Mucosa of stomach (tissue), 1 donor: ENCODE measurements at regions not wholly inside any gene's neighbourhood (a gene's known extent, or its start where the extent isn't known, plus 50 kb on each side); places are given as distances from the start of the nearest gene placed in this dataset.
"Not testable (repeated sequence)": the region's sequence is repeated elsewhere in the genome, so short reads cannot be mapped to it uniquely, and the experiment has no call there.

ENCODE experiments used
- H3K27me3 ChIP-seq: one replicate; pipeline ENCODE4 v1.7.0; 2013; ENCODE audit warnings: mild to moderate bottlenecking, low read length; ENCODE audit not compliant: control insufficient read depth, insufficient read depth
- H3K36me3 ChIP-seq: one replicate; pipeline ENCODE4 v1.7.0; 2013; ENCODE audit warnings: low read length; ENCODE audit not compliant: control insufficient read depth, insufficient read depth
- H3K4me1 ChIP-seq: one replicate; pipeline ENCODE4 v1.7.0; 2013; ENCODE audit warnings: mild to moderate bottlenecking, low read length; ENCODE audit not compliant: control insufficient read depth, insufficient read depth
- H3K4me3 ChIP-seq: one replicate; pipeline ENCODE4 v1.7.0; 2013; ENCODE audit warnings: low read length
- H3K9ac ChIP-seq: one replicate; pipeline ENCODE4 v1.7.0; 2013; ENCODE audit warnings: mild to moderate bottlenecking, low read length, moderate library complexity
- H3K9me3 ChIP-seq: one replicate; pipeline ENCODE4 v1.7.0; 2013; ENCODE audit warnings: mild to moderate bottlenecking, low read length, moderate library complexity; ENCODE audit not compliant: control insufficient read depth
- donor health status: Pancreatic carcinoma.

DNA sequence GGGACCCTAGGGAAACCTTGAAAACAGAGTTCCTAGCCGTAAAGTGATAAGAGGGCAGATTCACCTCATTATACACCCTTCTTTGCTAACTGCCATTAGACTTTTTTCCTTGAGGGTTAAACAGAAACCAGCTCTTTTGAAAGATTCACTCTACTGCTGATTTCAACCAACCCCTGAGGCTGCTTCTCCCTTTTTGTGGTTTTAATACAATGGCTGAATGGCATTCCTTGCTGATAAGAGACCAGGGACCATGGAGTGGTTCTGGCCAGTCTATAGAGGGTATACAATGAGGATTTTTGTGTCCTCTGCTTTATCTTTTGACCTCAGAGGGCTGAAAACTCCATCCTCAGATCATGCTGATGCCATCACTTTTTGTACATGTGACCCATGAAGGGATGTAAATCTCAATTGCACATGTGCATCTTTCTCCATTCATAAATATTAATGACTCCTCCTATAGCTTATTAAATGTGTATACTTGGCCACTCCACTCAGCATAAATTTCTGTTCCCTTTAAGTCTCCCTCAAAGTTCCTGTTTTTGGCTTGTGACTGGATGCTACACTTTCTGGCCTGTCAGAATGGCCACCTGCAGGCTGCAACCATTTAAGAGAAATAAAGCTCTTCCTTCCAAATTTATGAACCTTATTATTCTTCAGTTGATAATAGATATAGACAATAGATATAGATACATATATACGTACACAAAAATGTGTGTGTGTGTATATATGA lies 233.8 kb upstream of the SEL1L start:
- H3K36me3 ChIP-seq, result no peaks in the 10 kb centered on the region
- no peak overlapping the region for H3K4me3 ChIP-seq
- H3K27me3 ChIP-seq, result no peaks in the 10 kb centered on the region
- H3K4me1 ChIP-seq, result no peaks in the 10 kb centered on the region
- no peak overlapping the region for H3K9ac ChIP-seq
- no peaks in the 10 kb centered on the region for H3K9me3 ChIP-seq

DNA sequence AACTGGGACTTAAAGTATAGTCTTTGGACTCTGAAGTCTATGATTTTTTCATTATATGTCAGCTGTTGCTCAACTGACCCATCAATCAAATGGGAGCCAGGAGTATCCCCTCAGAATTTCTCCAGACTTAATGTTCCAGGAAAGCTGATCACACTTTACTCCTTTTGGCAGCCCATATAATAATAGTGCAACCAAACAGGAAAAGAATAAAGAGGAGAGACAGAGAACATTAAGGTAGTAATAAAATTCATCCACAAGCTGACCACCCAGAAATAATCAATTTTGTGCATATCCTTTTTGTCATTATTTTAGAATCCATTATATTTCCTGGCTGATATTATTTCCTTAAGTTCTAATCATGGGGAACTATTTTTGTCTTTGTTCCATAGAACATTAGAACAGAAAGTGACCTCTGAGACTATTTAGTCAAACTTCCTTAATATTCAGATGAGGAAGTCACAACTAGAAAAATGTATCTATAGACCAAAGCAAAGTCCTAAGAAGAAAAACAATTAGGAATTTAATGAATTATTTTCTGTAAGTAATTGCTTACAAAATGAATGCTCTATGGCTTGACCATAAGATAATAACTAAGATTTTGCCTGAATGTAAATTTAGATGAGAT lies 238.1 kb upstream of the SEL1L start:
- Histone ChIP-seq H3K36me3 (no peaks in the 10 kb centered on the region), H3K27me3 (no peaks in the 10 kb centered on the region), H3K4me1 (no peaks in the 10 kb centered on the region), H3K4me3 (no peak overlapping the region), H3K9me3 (no peaks in the 10 kb centered on the region), H3K9ac (no peak overlapping the region)

DNA sequence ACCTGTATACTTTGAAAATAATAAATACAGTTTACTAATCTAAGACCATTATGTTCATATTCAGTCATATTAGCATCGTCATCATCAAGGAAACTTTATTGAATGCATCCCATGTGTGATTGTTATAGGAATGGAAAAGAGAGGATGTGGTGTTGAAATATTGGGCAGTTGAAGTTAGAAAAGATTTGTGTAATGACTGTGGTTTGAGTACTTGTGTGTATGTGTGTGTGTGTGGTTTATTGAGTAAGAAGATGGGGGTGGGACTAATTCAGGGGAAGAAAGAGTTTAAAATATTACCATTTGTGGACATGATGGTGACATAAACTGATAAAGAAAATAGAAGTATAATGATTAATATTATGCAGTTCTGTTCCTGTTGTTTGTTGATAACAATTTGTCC lies 238.7 kb upstream of the SEL1L start:
- Histone ChIP-seq H3K4me3 (no peak overlapping the region), H3K27me3 (no peaks in the 10 kb centered on the region)

DNA sequence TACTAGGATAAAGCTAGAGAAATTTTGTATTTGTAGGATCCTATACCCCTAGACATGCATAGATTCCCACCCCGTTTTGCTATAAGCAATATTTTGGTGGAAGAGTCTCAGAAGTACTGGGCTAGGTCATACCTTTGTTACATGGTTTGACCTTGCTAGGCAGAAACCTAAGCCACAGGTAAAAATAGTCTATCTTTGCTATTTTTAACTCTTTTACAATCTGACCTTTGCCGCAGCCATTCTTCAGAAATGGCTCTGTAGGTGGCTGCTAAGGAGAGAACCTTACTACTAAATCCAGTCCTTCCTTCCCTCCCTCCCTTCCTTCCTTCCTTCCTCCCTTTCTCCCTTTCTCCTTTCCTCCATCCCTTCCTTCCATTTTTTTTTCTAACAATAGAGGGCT lies 242.9 kb upstream of the SEL1L start:
- Histone ChIP-seq H3K27me3 (no peaks in the 10 kb centered on the region), H3K9ac (no peak overlapping the region), H3K4me3 (no peak overlapping the region), H3K4me1 (no peaks in the 10 kb centered on the region), H3K9me3 (no peaks in the 10 kb centered on the region), H3K36me3 (no peaks in the 10 kb centered on the region)

More for the DNA sequence above, 238.7 kb upstream of the SEL1L start:
- Histone ChIP-seq H3K9me3 (no peaks in the 10 kb centered on the region), H3K9ac (no peak overlapping the region), H3K4me1 (no peaks in the 10 kb centered on the region), H3K36me3 (no peaks in the 10 kb centered on the region)

DNA sequence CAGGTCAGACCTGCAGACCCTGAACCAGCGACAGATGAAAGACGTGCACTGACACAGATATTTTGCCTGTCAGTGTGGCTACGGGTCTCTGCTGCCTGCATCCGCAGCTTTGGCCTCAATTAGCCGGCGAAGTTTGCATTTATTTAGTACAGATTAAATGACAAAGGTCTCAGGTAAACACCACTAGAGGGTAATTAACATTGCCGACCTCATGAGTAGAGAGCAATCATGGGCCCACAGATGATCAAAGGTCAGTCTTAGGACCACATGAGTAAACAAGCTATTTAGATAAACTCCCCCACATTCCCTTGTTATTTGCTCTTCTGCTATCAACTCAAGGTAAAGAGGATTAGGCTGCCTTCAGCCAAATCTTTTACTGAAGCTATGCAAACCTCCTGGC lies 248.1 kb upstream of the SEL1L start:
- not testable (repeated sequence) for H3K9ac ChIP-seq, H3K9me3 ChIP-seq, H3K4me1 ChIP-seq, H3K27me3 ChIP-seq, H3K36me3 ChIP-seq, H3K4me3 ChIP-seq

DNA sequence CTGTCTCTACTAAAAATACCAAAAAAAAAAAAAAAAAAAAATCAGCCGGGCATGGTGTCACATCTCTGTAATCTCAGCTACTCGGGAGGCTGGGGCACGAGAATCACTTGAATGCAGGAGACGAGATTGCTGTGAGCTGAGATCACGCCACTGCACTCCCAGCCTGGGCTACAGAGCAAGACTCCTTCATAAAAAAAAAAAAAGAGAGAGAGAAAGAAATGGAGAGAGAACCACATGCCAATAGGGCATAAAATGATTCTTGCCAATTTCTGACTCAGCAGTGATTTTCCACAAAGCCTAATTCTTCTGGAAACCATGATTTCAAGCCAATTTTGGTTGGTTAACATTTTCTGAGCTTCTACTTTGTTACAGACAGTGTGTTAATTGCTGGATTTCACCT lies 250.4 kb upstream of the SEL1L start:
- Histone ChIP-seq H3K36me3 (no peaks in the 10 kb centered on the region), H3K9ac (no peak overlapping the region), H3K4me3 (no peak overlapping the region), H3K27me3 (no peaks in the 10 kb centered on the region), H3K9me3 (no peaks in the 10 kb centered on the region), H3K4me1 (no peaks in the 10 kb centered on the region)

DNA sequence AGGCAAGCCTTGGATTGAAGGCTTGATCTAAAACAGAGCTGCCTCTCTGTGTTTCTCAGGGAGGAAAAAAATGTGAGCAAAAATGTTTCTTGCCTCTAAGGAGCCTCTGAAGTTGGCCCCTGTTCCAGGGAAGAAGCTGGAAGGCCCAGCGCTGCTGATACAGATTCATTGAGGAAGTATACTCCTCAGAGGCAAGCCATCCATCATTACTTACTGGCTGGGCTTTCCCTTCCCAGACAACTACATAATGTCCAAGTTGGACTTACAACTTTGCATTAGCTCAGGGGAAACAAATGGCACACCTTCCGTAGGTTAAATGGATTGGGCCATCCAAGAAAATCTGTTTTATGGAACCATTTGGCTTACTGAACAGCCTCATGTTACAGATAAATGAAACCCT lies 263.7 kb upstream of the SEL1L start:
- H3K9ac ChIP-seq, result no peak overlapping the region
- H3K4me3 ChIP-seq, result no peak overlapping the region
- no peaks in the 10 kb centered on the region for H3K4me1 ChIP-seq
- no peaks in the 10 kb centered on the region for H3K36me3 ChIP-seq
- H3K9me3 ChIP-seq, result no peaks in the 10 kb centered on the region
- no peaks in the 10 kb centered on the region for H3K27me3 ChIP-seq

DNA sequence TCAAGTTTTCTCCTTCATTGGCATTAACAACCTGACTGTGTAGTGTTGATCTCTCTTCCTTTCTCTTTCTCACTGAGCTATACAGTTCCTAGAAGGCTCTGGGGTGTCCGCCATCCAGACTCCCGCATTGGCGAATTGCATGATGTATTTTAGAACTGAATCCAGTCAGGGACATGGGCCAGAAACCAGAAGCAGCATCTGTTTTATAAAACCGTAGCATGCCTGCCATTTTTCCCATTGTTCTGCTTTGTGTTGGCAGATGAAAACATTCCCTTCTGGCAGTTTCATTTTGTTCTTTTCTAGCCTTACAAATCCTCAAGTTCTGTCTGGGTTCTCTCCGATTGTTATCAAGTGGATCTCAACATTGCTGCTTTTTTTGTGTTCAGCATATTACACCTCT lies 268.3 kb upstream of the SEL1L start:
- H3K27me3 ChIP-seq, result no peaks in the 10 kb centered on the region
- H3K4me1 ChIP-seq, result no peaks in the 10 kb centered on the region
- H3K4me3 ChIP-seq, result no peak overlapping the region
- no peaks in the 10 kb centered on the region for H3K36me3 ChIP-seq
- no peak overlapping the region for H3K9ac ChIP-seq
- no peaks in the 10 kb centered on the region for H3K9me3 ChIP-seq

DNA sequence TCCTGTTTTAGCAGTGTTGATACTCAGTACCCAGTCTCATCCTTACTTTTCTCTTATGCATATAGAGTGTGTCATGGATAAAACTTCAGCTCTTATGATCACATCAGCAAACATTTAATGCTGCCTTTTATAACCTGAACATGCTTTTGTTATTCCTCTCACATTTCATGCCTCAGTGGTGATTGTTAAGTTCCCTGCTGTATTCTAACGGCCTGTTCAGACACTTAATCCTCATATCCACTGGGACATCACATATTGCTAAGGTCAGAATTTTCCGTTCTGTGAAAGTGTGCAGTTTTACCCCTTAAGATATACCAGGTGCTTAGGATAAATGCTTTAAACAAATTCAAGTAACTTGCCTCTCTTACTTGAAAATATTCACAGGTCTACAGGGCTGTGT lies 268.7 kb upstream of the SEL1L start:
- Histone ChIP-seq H3K36me3 (no peaks in the 10 kb centered on the region), H3K9me3 (no peaks in the 10 kb centered on the region), H3K4me1 (no peaks in the 10 kb centered on the region), H3K4me3 (no peak overlapping the region), H3K9ac (no peak overlapping the region), H3K27me3 (no peaks in the 10 kb centered on the region)

DNA sequence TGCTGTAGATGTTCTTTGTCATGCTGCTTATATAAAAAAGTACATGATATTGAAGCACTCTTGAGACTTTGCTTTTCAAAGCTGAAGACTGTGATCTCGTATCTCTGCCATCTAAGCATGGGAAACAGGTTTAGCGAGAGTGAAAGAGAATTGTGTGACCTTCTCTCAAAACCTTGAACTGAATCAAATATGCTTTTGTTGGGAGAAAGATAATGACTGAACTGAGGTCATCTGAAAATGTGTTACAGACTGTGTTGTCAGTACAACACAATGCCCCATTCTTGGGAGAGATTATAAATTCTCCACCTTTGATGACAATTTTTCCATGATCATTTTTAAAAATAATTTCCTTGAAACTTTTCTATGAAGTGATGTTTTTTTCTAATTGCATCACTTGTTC lies 272.1 kb upstream of the SEL1L start:
- Histone ChIP-seq H3K36me3 (no peaks in the 10 kb centered on the region), H3K4me1 (no peaks in the 10 kb centered on the region), H3K27me3 (no peaks in the 10 kb centered on the region), H3K4me3 (no peak overlapping the region), H3K9ac (no peak overlapping the region), H3K9me3 (no peaks in the 10 kb centered on the region)

DNA sequence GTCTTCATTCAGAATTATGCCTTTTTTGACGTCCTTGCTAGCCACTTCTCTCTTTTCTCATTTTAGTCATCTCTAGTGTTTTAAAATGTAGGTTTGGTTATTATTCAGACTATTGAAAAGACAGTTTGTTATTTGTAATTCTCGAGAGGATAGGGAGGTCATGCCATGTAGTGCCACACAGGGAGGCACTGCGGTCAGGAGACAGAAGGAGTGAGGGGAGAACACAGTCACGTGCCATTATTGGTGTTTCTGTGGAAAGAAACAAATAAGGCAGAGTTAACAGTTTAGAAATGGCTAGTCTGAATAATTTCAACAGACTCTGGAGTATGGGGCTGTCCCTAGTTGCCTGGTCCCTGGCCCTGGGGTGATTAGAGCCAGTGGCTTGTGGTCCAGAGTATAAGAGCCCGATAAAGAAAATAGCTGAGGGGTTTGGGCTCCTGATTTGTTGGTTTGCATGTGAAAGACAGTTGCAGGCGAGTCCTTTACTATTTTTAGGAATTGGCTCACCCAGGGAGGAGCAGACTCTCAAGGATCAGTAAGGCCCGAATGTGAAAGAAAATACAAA lies 278.1 kb upstream of the SEL1L start:
- no peak overlapping the region for H3K9ac ChIP-seq
- H3K4me1 ChIP-seq, result no peaks in the 10 kb centered on the region
- H3K36me3 ChIP-seq, result no peaks in the 10 kb centered on the region
- no peak overlapping the region for H3K4me3 ChIP-seq
- H3K9me3 ChIP-seq, result no peaks in the 10 kb centered on the region
- H3K27me3 ChIP-seq, result no peaks in the 10 kb centered on the region

DNA sequence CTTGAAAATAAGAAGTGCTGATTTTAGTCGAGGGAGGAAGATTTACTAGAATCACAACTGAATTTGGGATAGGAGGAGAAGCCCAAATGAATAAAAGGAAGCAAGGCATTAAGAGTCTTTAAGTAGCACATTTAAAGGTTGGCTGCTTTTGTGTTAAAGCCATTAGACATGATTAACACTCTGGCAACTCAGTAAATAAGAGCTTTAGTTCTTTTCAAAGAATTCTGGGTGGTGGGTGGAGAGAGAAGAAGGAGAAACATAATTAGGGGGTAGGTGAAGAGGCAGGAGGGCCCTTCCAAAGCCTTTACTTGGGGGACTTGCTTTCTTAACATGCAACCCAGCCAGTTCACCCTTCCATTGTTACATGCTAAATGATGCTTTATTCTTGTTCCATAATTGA lies 284.6 kb upstream of the SEL1L start:
- Histone ChIP-seq H3K9ac (no peak overlapping the region), H3K4me1 (no peaks in the 10 kb centered on the region), H3K4me3 (no peak overlapping the region), H3K9me3 (no peaks in the 10 kb centered on the region), H3K36me3 (no peaks in the 10 kb centered on the region), H3K27me3 (no peaks in the 10 kb centered on the region)
